IMR-90 (cell line): ENCODE measurements at regions not wholly inside any gene's neighbourhood (a gene's known extent, or its start where the extent isn't known, plus 50 kb on each side); places are given as distances from the start of the nearest gene placed in this dataset.

Source experiments
- ATAC-seq: fragments of 200-7000 bp; cut with Tn5 transposase; 2 replicates; pipeline ENCODE4 v1.9.1; 2020; ENCODE audit warnings: low read depth, mild to moderate bottlenecking, moderate library complexity
- BruUV-seq: library from RNA; stranded (reverse); fragments of 400-500 nt; replicated peaks from 2 replicates; lab custom pipeline; 2021; lab: Mats Ljungman, UMichigan
- CTCF ChIA-PET: fragments of 300-600 bp; formaldehyde crosslinking; extraction: SDS; loops from one replicate; lab custom pipeline; 2021; ENCODE audit warnings: antibody characterized with exemption; lab: Yijun Ruan, JAX
- POLR2A ChIA-PET: fragments of 300-600 bp; sonication (Branson Sonifier 250); formaldehyde crosslinking; loops from one replicate; lab custom pipeline; 2022; ENCODE audit warnings: antibody characterized with exemption; ENCODE audit not compliant: unreplicated experiment; lab: Charles Lee
- DNase-seq: peaks from one replicate; pipeline ENCODE4 v3.0.0; 2013
- H2AFZ ChIP-seq: replicated peaks from 2 replicates; pipeline ENCODE3; 2013; ENCODE audit warnings: low read length, mild to moderate bottlenecking; ENCODE audit not compliant: poor library complexity
- H2AK5ac ChIP-seq: 2 replicates; pipeline ENCODE4 v1.6.1; 2013; ENCODE audit warnings: low read depth, low read length, inconsistent platforms
- H2AK9ac ChIP-seq: replicated peaks from 2 replicates; pipeline ENCODE3; 2013; ENCODE audit warnings: mild to moderate bottlenecking, low read depth, low read length, moderate library complexity; ENCODE audit not compliant: poor library complexity
- H2BK120ac ChIP-seq: 2 replicates; pipeline ENCODE4 v1.6.1; 2013; ENCODE audit warnings: low read depth, low read length, inconsistent platforms
- H2BK15ac ChIP-seq: 3 replicates; pipeline ENCODE4 v1.6.1; 2013; ENCODE audit warnings: low read depth, low read length, inconsistent platforms
- H2BK20ac ChIP-seq: 2 replicates; pipeline ENCODE4 v1.6.1; 2013; ENCODE audit warnings: low read depth, mild to moderate bottlenecking, inconsistent platforms, low read length, moderate library complexity
- H2BK5ac ChIP-seq: 2 replicates; pipeline ENCODE4 v1.6.1; 2013; ENCODE audit warnings: mild to moderate bottlenecking, low read depth, low read length, inconsistent platforms; ENCODE audit not compliant: poor library complexity, severe bottlenecking
- H3K14ac ChIP-seq: replicated peaks from 2 replicates; pipeline ENCODE4 v1.6.1; 2013; ENCODE audit warnings: low read depth, low read length, inconsistent platforms
- H3K18ac ChIP-seq: 2 replicates; pipeline ENCODE4 v1.6.1; 2013; ENCODE audit warnings: low read depth, low read length, control low read depth
- H3K23ac ChIP-seq: 2 replicates; pipeline ENCODE4 v1.6.1; 2013; ENCODE audit warnings: low read depth, low read length, inconsistent platforms
- H3K27ac ChIP-seq: 2 replicates; pipeline ENCODE4 v1.5.1; 2013; ENCODE audit warnings: mild to moderate bottlenecking, control low read depth, low read length; ENCODE audit not compliant: insufficient read depth
- H3K27me3 ChIP-seq: 2 replicates; pipeline ENCODE4 v1.6.1; 2013; ENCODE audit warnings: low read length; ENCODE audit not compliant: control insufficient read depth, insufficient read depth
- H3K36me3 ChIP-seq: 2 replicates; pipeline ENCODE4 v1.6.1; 2013; ENCODE audit warnings: low read length, mixed read lengths; ENCODE audit not compliant: control insufficient read depth, insufficient read depth
- H3K4ac ChIP-seq: 2 replicates; pipeline ENCODE4 v1.6.1; 2013; ENCODE audit warnings: low read depth, low read length, inconsistent platforms
- H3K4me1 ChIP-seq: 2 replicates; pipeline ENCODE4 v1.6.1; 2013; ENCODE audit warnings: low read length, mixed read lengths; ENCODE audit not compliant: control insufficient read depth, insufficient read depth
- H3K4me2 ChIP-seq: 2 replicates; pipeline ENCODE4 v1.6.1; 2013; ENCODE audit warnings: low read depth, mild to moderate bottlenecking, control low read depth, low read length, moderate library complexity
- H3K4me3 ChIP-seq: 2 replicates; pipeline ENCODE4 v1.5.1; 2013; ENCODE audit warnings: low read depth, mild to moderate bottlenecking, control low read depth, low read length, moderate library complexity; ENCODE audit not compliant: insufficient read depth
- H3K56ac ChIP-seq: 2 replicates; pipeline ENCODE4 v1.6.1; 2013; ENCODE audit warnings: low read length, inconsistent platforms; ENCODE audit not compliant: insufficient read depth; ENCODE audit errors: extremely low read depth
- H3K79me1 ChIP-seq, 2 experiments: 2 replicates each; pipeline ENCODE4 v1.6.1; 2013; ENCODE audit warnings: low read length in 2 of 2, inconsistent platforms in 1 of 2, low read depth in 1 of 2
- H3K9ac ChIP-seq: 2 replicates; pipeline ENCODE4 v1.6.1; 2013; ENCODE audit warnings: low read depth, low read length, control low read depth
- H3K9me1 ChIP-seq: 2 replicates; pipeline ENCODE4 v1.6.1; 2013; ENCODE audit warnings: low read length, inconsistent platforms; ENCODE audit not compliant: insufficient read depth
- H3K9me3 ChIP-seq: 2 replicates; pipeline ENCODE4 v1.6.1; 2013; ENCODE audit warnings: low read length; ENCODE audit not compliant: control insufficient read depth, insufficient read depth
- H4K20me1 ChIP-seq: 2 replicates; pipeline ENCODE4 v1.6.1; 2013; ENCODE audit warnings: low read length, inconsistent platforms; ENCODE audit not compliant: insufficient read depth
- H4K5ac ChIP-seq: 2 replicates; pipeline ENCODE4 v1.6.1; 2013; ENCODE audit warnings: mild to moderate bottlenecking, low read depth, low read length, control low read depth
- H4K8ac ChIP-seq, 2 experiments: 2 replicates each; pipeline ENCODE4 v1.6.1; 2013; ENCODE audit warnings: low read depth in 2 of 2, low read length in 2 of 2, control low read depth in 1 of 2, inconsistent platforms in 1 of 2
- H4K91ac ChIP-seq: 2 replicates; pipeline ENCODE4 v1.6.1; 2013; ENCODE audit warnings: low read depth, low read length, inconsistent platforms; ENCODE audit not compliant: insufficient read depth
- BHLHE40 ChIP-seq: fragments of 150-350 bp; IDR thresholded peaks from 2 replicates; pipeline ENCODE4 v1.6.1; 2016; ENCODE audit warnings: mild to moderate bottlenecking, low read depth, low read length
- CEBPB ChIP-seq: IDR thresholded peaks from 2 replicates; pipeline ENCODE4 v1.6.1; 2012; ENCODE audit warnings: low read depth, low read length, improper control_type of control experiment
- ELK1 ChIP-seq: fragments of 150-350 bp; IDR thresholded peaks from 2 replicates; pipeline ENCODE4 v1.6.1; 2016; ENCODE audit warnings: low read depth, mild to moderate bottlenecking, low read length, moderate library complexity, borderline replicate concordance
- FOS ChIP-seq: fragments of 150-350 bp; IDR thresholded peaks from 2 replicates; pipeline ENCODE4 v1.6.1; 2016; ENCODE audit warnings: low read depth, low read length
- MXI1 ChIP-seq: IDR thresholded peaks from 2 replicates; pipeline ENCODE4 v1.6.1; 2012; ENCODE audit warnings: low read depth, mild to moderate bottlenecking, low read length, moderate library complexity, borderline replicate concordance
- NFE2L2 ChIP-seq: fragments of 150-350 bp; IDR thresholded peaks from 2 replicates; pipeline ENCODE4 v1.6.1; 2016; ENCODE audit warnings: low read depth, mild to moderate bottlenecking, low read length
- POLR2A ChIP-seq: IDR thresholded peaks from 2 replicates; pipeline ENCODE4 v1.6.1; 2012; ENCODE audit warnings: mild to moderate bottlenecking, low read depth, low read length
- RAD21 ChIP-seq: IDR thresholded peaks from 2 replicates; pipeline ENCODE4 v1.6.1; 2012; ENCODE audit warnings: low read length, improper control_type of control experiment
- RCOR1 ChIP-seq: IDR thresholded peaks from 2 replicates; pipeline ENCODE4 v1.6.1; 2012; ENCODE audit warnings: mild to moderate bottlenecking, low read length, improper control_type of control experiment; ENCODE audit not compliant: insufficient replicate concordance
- SMC3 ChIP-seq: fragments of 150-350 bp; IDR thresholded peaks from 2 replicates; pipeline ENCODE4 v1.6.1; 2016; ENCODE audit warnings: low read depth, mild to moderate bottlenecking, antibody characterized with exemption, low read length, moderate library complexity
- WGBS, 2 experiments: methylation state at CpG; one replicate each; pipeline versions ENCODE4 v1.1.5 to v1.1.7; 2013; ENCODE audit warnings: missing lambda C conversion rate in 2 of 2; ENCODE audit not compliant: insufficient read length in 1 of 2; ENCODE audit errors: extremely low coverage in 2 of 2; 5-methylcytosine and 5-hydroxymethylcytosine counted together
- dilution Hi-C: fragments of 300-500 bp; cut with HindIII; formaldehyde crosslinking; loops from one replicate; pipeline ENCODE4 v1.14.3; 2018; ENCODE audit warnings: low sequenced_read_pairs; ENCODE audit not compliant: unreplicated experiment
- in situ Hi-C: fragments of 300-500 bp; cut with MboI; formaldehyde crosslinking; loops from 3 replicates; pipeline ENCODE4 v1.14.3; 2019; ENCODE audit warnings: low sequenced_read_pairs, inconsistent platforms, mixed read lengths
- intact Hi-C: fragments of 100-400 bp; cut with micrococcal nuclease; formaldehyde crosslinking; loops from 2 replicates; pipeline ENCODE4 v1.10.0; 2022
- TF ChIP-seq, protein P1 (sequence below): fragments of 150-350 bp; IDR thresholded peaks from 2 replicates; pipeline ENCODE4 v1.6.1; 2017; ENCODE audit warnings: mild to moderate bottlenecking, antibody characterized with exemption, low read length, low read depth
- TF ChIP-seq, protein P2 (sequence below): conservative IDR thresholded peaks from 2 replicates; pipeline ENCODE4 v1.5.1; 2012; ENCODE audit warnings: mild to moderate bottlenecking, low read depth, low read length, improper control_type of control experiment

DNA sequence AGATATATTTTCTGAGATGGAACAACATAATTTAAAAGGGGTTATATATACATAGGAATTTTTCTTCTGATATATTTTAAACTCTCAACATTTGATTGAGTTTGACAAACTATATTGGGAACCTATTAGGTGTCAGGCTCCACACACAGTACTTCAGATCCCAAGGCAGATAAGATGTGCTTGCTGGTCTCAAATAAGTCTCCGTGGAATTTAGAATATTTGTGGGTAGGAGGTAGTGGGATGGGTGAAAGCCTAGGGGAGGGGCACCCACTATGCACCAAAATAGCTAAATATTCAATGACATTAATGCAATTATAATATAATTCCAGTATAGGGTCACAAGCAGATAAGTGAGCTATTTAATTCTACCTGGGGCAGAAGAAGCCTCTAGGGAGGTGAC lies 81.5 kb downstream of the ARL4A start:
- Histone ChIP-seq H3K9ac (no peak overlapping the region), H3K4me3 (no peak overlapping the region), H3K4me1 (peaks cover 13% of the 10 kb centered on the region), H2BK5ac (no peak overlapping the region), H4K20me1 (no peaks in the 10 kb centered on the region), H3K4ac (no peak overlapping the region), H3K27ac (no peak overlapping the region), H3K79me1 (no peaks in the 10 kb centered on the region), H3K9me1 (no peaks in the 10 kb centered on the region), H2BK15ac (no peak overlapping the region), H3K4me2 (no peak overlapping the region), H3K9me3 (no peaks in the 10 kb centered on the region), H3K18ac (peak overlapping the region; percentile 42; the same call in 1 of the 2 replicates), H3K36me3 (no peaks in the 10 kb centered on the region), H2BK120ac (peak overlapping the region; percentile 17; the same call in 1 of the 2 replicates), H4K5ac (no peak overlapping the region), H4K91ac (no peak overlapping the region; the same call in 1 of the 2 replicates), H2AK5ac (no peak overlapping the region), H2BK20ac (no peak overlapping the region), H3K23ac (no peak overlapping the region), H2AFZ (no peak overlapping the region), H3K56ac (no peak overlapping the region), H3K14ac (no peak overlapping the region), H4K8ac (no peak overlapping the region), H3K27me3 (no peaks in the 10 kb centered on the region), H2AK9ac (no peak overlapping the region)
- in situ Hi-C loops, result no loop called here
- DNase-seq, result no peak
- dilution Hi-C loops, result no loop called here
- TF ChIP-seq CEBPB (no peak), BHLHE40 (no peak), POLR2A (no peak), NFE2L2 (no peak), RCOR1 (no peak), ELK1 (no peak), FOS (no peak), RAD21 (no peak), MXI1 (no peak), SMC3 (no peak)
- TF ChIP-seq, protein P1, sequence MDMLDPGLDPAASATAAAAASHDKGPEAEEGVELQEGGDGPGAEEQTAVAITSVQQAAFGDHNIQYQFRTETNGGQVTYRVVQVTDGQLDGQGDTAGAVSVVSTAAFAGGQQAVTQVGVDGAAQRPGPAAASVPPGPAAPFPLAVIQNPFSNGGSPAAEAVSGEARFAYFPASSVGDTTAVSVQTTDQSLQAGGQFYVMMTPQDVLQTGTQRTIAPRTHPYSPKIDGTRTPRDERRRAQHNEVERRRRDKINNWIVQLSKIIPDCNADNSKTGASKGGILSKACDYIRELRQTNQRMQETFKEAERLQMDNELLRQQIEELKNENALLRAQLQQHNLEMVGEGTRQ, result no peak
- TF ChIP-seq, protein P2, sequence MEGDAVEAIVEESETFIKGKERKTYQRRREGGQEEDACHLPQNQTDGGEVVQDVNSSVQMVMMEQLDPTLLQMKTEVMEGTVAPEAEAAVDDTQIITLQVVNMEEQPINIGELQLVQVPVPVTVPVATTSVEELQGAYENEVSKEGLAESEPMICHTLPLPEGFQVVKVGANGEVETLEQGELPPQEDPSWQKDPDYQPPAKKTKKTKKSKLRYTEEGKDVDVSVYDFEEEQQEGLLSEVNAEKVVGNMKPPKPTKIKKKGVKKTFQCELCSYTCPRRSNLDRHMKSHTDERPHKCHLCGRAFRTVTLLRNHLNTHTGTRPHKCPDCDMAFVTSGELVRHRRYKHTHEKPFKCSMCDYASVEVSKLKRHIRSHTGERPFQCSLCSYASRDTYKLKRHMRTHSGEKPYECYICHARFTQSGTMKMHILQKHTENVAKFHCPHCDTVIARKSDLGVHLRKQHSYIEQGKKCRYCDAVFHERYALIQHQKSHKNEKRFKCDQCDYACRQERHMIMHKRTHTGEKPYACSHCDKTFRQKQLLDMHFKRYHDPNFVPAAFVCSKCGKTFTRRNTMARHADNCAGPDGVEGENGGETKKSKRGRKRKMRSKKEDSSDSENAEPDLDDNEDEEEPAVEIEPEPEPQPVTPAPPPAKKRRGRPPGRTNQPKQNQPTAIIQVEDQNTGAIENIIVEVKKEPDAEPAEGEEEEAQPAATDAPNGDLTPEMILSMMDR, result no peak
- no TSS peak for BruUV-seq
- WGBS, 2 experiments, result no CpG with 5 or more reads among the region's 1 CpG
- ATAC-seq, result no peak
- ChIA-PET POLR2A (no interaction called here), CTCF (no interaction called here)
- intact Hi-C loops, result no loop called here
